DND-41 (cell line): ENCODE measurements at regions not wholly inside any gene's neighbourhood (a gene's known extent, or its start where the extent isn't known, plus 50 kb on each side); places are given as distances from the start of the nearest gene placed in this dataset.

ENCODE experiments used
- ATAC-seq: fragments of 200-7000 bp; cut with Tn5 transposase; 3 replicates; pipeline ENCODE4 v1.9.1; 2021; ENCODE audit warnings: low read depth; ENCODE audit not compliant: insufficient read depth
- DNase-seq: peaks from one replicate; pipeline ENCODE4 v3.0.0-alpha.2; 2020
- H2AFZ ChIP-seq: 2 replicates; pipeline ENCODE4 v1.6.0; 2012; ENCODE audit warnings: low read depth, low read length
- H3K27ac ChIP-seq: 2 replicates; pipeline ENCODE4 v1.5.1; 2012; ENCODE audit warnings: low read length, inconsistent platforms
- H3K27me3 ChIP-seq: fragments of 200-600 bp; sonication (generic); 2 replicates; pipeline ENCODE4 v1.6.0; 2012; ENCODE audit warnings: low read length, mild to moderate bottlenecking, inconsistent platforms; ENCODE audit not compliant: insufficient read depth, poor library complexity
- H3K36me3 ChIP-seq: 2 replicates; pipeline ENCODE4 v1.5.1; 2012; ENCODE audit warnings: low read length, inconsistent platforms; ENCODE audit not compliant: insufficient read depth
- H3K4me1 ChIP-seq: 2 replicates; pipeline ENCODE4 v1.5.1; 2012; ENCODE audit warnings: mild to moderate bottlenecking, low read length; ENCODE audit not compliant: insufficient read depth
- H3K4me2 ChIP-seq: 2 replicates; pipeline ENCODE4 v1.6.0; 2012; ENCODE audit warnings: mild to moderate bottlenecking, moderate library complexity, low read length, inconsistent platforms; ENCODE audit not compliant: insufficient read depth
- H3K4me3 ChIP-seq, 2 experiments: fragments of 200-600 bp in 1 of 2; shearing (Covaris generic) in 1 of 2; 2 replicates each; pipeline ENCODE4 v1.5.1; 2012 to 2016; ENCODE audit warnings: inconsistent platforms in 2 of 2, low read length in 2 of 2, mild to moderate bottlenecking in 2 of 2, low read depth in 1 of 2, moderate library complexity in 1 of 2
- H3K79me2 ChIP-seq: 2 replicates; pipeline ENCODE4 v1.6.0; 2012; ENCODE audit warnings: low read length, inconsistent platforms; ENCODE audit not compliant: insufficient read depth
- H3K9ac ChIP-seq: 2 replicates; pipeline ENCODE4 v1.6.0; 2012; ENCODE audit warnings: low read depth, mild to moderate bottlenecking, inconsistent platforms, low read length, moderate library complexity
- H3K9me3 ChIP-seq: 2 replicates; pipeline ENCODE4 v1.5.1; 2012; ENCODE audit warnings: low read length, moderate library complexity, mild to moderate bottlenecking, inconsistent platforms; ENCODE audit not compliant: insufficient read depth, severe bottlenecking
- H4K20me1 ChIP-seq: 2 replicates; pipeline ENCODE4 v1.6.0; 2012; ENCODE audit warnings: low read length; ENCODE audit not compliant: insufficient read depth
- CTCF ChIP-seq: IDR thresholded peaks from 2 replicates; pipeline ENCODE4 v1.5.1; 2012; ENCODE audit warnings: borderline replicate concordance, low read length, moderate library complexity, mild to moderate bottlenecking; ENCODE audit not compliant: poor library complexity, severe bottlenecking; ENCODE audit errors: extremely low read depth
- EZH2 ChIP-seq: IDR thresholded peaks from 3 replicates; pipeline ENCODE4 v1.6.1; 2012; ENCODE audit warnings: borderline replicate concordance, low read depth, mild to moderate bottlenecking, moderate library complexity, low read length, inconsistent platforms; ENCODE audit not compliant: severe bottlenecking

- no peak for ATAC-seq
- Histone ChIP-seq H2AFZ (no peak overlapping the region), H3K9ac (no peak overlapping the region), H3K4me3 (no peak overlapping the region), H3K36me3 (no peaks in the 10 kb centered on the region), H3K27ac (no peak overlapping the region), H3K79me2 (no peaks in the 10 kb centered on the region), H3K4me2 (no peak overlapping the region), H3K9me3 (peaks cover 5% of the 10 kb centered on the region), H4K20me1 (no peaks in the 10 kb centered on the region), H3K4me1 (no peaks in the 10 kb centered on the region), H3K27me3 (no peaks in the 10 kb centered on the region)
- DNase-seq = no peak
- TF ChIP-seq EZH2 (no peak), CTCF (no peak)
Observed at GRCh38 chr6:98467091-98467490, 367.3 kb upstream of the POU3F2 start.

- Histone ChIP-seq H3K9me3 (peaks cover 5% of the 10 kb centered on the region), H3K27ac (no peak overlapping the region), H3K9ac (no peak overlapping the region), H3K4me2 (no peak overlapping the region), H3K27me3 (no peaks in the 10 kb centered on the region), H3K4me1 (no peaks in the 10 kb centered on the region), H3K4me3 (no peak overlapping the region), H3K36me3 (no peaks in the 10 kb centered on the region), H2AFZ (no peak overlapping the region), H3K79me2 (no peaks in the 10 kb centered on the region), H4K20me1 (no peaks in the 10 kb centered on the region)
- DNase-seq (no peak), ATAC-seq (no peak)
- TF ChIP-seq CTCF (no peak), EZH2 (no peak)
Observed at GRCh38 chr6:98467902-98468301, 366.5 kb upstream of the POU3F2 start.

GRCh38 chr6:98469141-98469540 lies 365.2 kb upstream of the POU3F2 start:
- Histone ChIP-seq H3K27me3 (no peaks in the 10 kb centered on the region), H3K79me2 (no peaks in the 10 kb centered on the region), H3K4me3 (no peak overlapping the region), H4K20me1 (no peaks in the 10 kb centered on the region), H3K9me3 (peaks cover 5% of the 10 kb centered on the region), H3K9ac (no peak overlapping the region), H2AFZ (no peak overlapping the region), H3K27ac (no peak overlapping the region), H3K36me3 (no peaks in the 10 kb centered on the region), H3K4me2 (no peak overlapping the region), H3K4me1 (no peaks in the 10 kb centered on the region)
- ATAC-seq (no peak), DNase-seq (no peak)
- TF ChIP-seq EZH2 (no peak), CTCF (no peak)

GRCh38 chr6:98470821-98471220 lies 363.6 kb upstream of the POU3F2 start:
- H3K27ac ChIP-seq = no peak overlapping the region
- H3K4me3 ChIP-seq = no peak overlapping the region
- H2AFZ ChIP-seq = no peak overlapping the region
- ATAC-seq (no peak), DNase-seq (no peak)
- no peaks in the 10 kb centered on the region for H3K79me2 ChIP-seq
- no peak overlapping the region for H3K4me2 ChIP-seq
- H3K9ac ChIP-seq = no peak overlapping the region
- peaks cover 5% of the 10 kb centered on the region for H3K9me3 ChIP-seq
- no peaks in the 10 kb centered on the region for H3K4me1 ChIP-seq
- H3K36me3 ChIP-seq = no peaks in the 10 kb centered on the region
- TF ChIP-seq CTCF = no peak
- no peaks in the 10 kb centered on the region for H4K20me1 ChIP-seq
- no peaks in the 10 kb centered on the region for H3K27me3 ChIP-seq
